Activated CD4-positive, alpha-beta memory T cell treated with anti-CD3 and anti-CD28 coated beads for 36 hours (primary cell): ENCODE measurements at regions not wholly inside any gene's neighbourhood (a gene's known extent, or its start where the extent isn't known, plus 50 kb on each side); places are given as distances from the start of the nearest gene placed in this dataset.
"Not testable (repeated sequence)": the region's sequence is repeated elsewhere in the genome, so short reads cannot be mapped to it uniquely, and the experiment has no call there.

Source experiments
- CTCF ChIA-PET: fragments of 350-600 bp; sonication (Branson Sonifier 250); formaldehyde crosslinking; loops from one replicate; lab custom pipeline; 2021; ENCODE audit warnings: antibody characterized with exemption, inconsistent platforms; lab: Charles Lee
- POLR2A ChIA-PET: fragments of 350-600 bp; sonication (Branson Sonifier 250); formaldehyde crosslinking; loops from one replicate; lab custom pipeline; 2021; ENCODE audit warnings: antibody characterized with exemption; lab: Charles Lee
- DNase-seq: peaks from one replicate; pipeline ENCODE4 v3.0.0-alpha.2; 2020
- H3K27ac Mint-ChIP-seq: one replicate; pipeline ENCODE4 v1.8.0; 2021; ENCODE audit warnings: mixed read lengths
- H3K27me3 Mint-ChIP-seq: one replicate; pipeline ENCODE4 v1.8.0; 2021; ENCODE audit warnings: mixed read lengths
- H3K36me3 Mint-ChIP-seq: one replicate; pipeline ENCODE4 v1.8.0; 2021; ENCODE audit warnings: mixed read lengths
- H3K4me1 Mint-ChIP-seq: one replicate; pipeline ENCODE4 v1.8.0; 2021; ENCODE audit warnings: low read depth, mixed read lengths
- H3K4me3 Mint-ChIP-seq: one replicate; pipeline ENCODE4 v1.8.0; 2021; ENCODE audit warnings: mild to moderate bottlenecking, mixed read lengths
- H3K9me3 Mint-ChIP-seq: one replicate; pipeline ENCODE4 v1.8.0; 2021; ENCODE audit warnings: mixed read lengths
- intact Hi-C: fragments of 100-400 bp; cut with micrococcal nuclease; formaldehyde crosslinking; loops from one replicate; pipeline ENCODE4 v1.15.1; 2023

DNA sequence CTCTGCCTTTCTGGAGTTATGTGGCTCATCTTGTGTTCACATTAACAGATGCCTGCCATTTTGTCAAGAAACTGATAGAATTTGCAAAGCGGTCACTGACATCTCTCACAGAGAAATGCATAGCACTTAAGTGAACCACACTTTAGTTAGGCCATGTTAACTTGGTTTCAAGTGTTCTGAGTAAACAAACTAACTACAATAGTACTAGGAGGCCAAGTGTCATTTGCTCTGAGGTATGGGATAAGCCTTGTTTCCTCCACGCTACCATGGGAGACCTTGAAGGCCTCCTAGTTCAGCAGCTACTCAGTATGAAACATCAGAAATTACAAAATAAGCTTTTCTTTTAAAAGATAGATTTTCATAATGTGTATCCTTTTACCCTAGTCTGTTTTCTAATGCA lies 143.5 kb upstream of the MARCKS start:
- intact Hi-C loops = no loop called here
- ChIA-PET POLR2A (no interaction called here), CTCF (interaction anchor here (1.0 kb wide), 1 partner anchor 145 kb away, joined by 3 read pairs; no protein-coding TSS in a partner anchor)
- H3K4me3 Mint-ChIP-seq = no peak overlapping the region
- no peak for DNase-seq
- H3K36me3 Mint-ChIP-seq = no peaks in the 10 kb centered on the region
- no peak overlapping the region for H3K27ac Mint-ChIP-seq
- H3K27me3 Mint-ChIP-seq = peaks cover 1% of the 10 kb centered on the region
- no peaks in the 10 kb centered on the region for H3K4me1 Mint-ChIP-seq
- H3K9me3 Mint-ChIP-seq = no peaks in the 10 kb centered on the region

DNA sequence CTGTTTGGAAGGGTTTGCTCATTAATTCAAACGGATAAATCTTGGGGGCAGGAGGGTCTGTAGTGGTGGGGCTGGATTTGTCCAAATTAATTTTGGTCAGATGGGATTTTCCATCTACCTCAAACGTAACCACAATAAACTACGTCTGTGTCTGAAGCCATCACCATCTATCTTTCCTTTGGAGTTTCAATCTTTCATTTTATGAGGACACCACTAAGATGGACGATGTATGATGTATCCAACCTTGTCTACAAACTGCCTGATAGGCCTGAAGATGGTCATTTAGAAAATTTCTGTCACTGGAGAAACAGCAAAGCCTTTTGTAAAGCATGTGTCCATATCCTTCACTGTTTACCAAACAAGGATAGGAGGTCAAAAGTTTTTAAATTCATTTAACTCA lies 138.6 kb upstream of the MARCKS start:
- ChIA-PET CTCF (no interaction called here), POLR2A (no interaction called here)
- Mint-ChIP-seq H3K9me3 (no peaks in the 10 kb centered on the region), H3K4me1 (no peaks in the 10 kb centered on the region), H3K27me3 (peaks cover 9% of the 10 kb centered on the region), H3K27ac (no peak overlapping the region), H3K36me3 (no peaks in the 10 kb centered on the region), H3K4me3 (no peak overlapping the region)
- no peak for DNase-seq
- intact Hi-C loops = no loop called here

DNA sequence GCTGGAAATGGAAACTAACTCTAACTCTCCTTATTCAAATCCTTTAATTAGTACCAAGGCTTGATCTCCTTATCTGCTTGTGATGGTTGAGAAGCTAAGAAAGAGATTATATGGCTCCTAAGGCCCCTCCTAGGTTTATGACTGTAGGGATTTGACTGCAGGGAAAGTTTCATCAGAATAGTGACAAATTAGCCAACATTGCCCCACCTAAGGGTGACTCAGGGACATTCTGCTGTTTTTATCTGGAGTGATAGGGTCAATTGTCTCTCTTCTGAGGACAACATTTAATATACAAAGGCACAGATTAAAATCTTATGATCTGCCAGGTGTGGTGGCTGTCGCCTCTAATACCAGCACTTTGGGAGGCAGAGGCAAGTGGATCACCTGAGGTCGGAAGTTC lies 138.1 kb upstream of the MARCKS start:
- no peaks in the 10 kb centered on the region for H3K4me1 Mint-ChIP-seq
- H3K9me3 Mint-ChIP-seq = no peaks in the 10 kb centered on the region
- no peak overlapping the region for H3K27ac Mint-ChIP-seq
- no peak for DNase-seq
- peaks cover 9% of the 10 kb centered on the region for H3K27me3 Mint-ChIP-seq
- ChIA-PET POLR2A (no interaction called here), CTCF (no interaction called here)
- intact Hi-C loops = no loop called here
- no peaks in the 10 kb centered on the region for H3K36me3 Mint-ChIP-seq
- no peak overlapping the region for H3K4me3 Mint-ChIP-seq

DNA sequence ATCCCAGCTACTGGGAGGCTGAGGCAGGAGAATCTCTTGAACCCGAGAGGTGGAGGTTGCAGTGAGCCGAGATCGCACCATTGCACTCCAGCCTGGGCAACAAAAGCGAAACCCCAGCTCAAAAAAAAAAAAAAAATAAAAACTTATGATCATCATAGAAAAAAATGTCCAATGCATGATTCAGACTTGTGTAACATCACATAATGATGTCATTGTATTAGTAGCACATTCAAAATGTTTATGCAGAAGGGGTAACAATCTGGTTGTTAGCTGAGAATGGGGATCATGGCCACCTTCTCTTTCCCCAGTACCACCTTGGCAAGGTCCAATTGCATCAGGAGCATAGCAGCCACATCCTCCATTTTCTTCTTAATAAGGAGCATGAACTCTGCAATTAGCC lies 137.6 kb upstream of the MARCKS start:
- intact Hi-C loops = no loop called here
- H3K4me3 Mint-ChIP-seq = no peak overlapping the region
- POLR2A ChIA-PET = no interaction called here
- no peak for DNase-seq
- peaks cover 9% of the 10 kb centered on the region for H3K27me3 Mint-ChIP-seq
- H3K4me1 Mint-ChIP-seq = no peaks in the 10 kb centered on the region
- CTCF ChIA-PET = no interaction called here
- no peak overlapping the region for H3K27ac Mint-ChIP-seq
- H3K36me3 Mint-ChIP-seq = no peaks in the 10 kb centered on the region
- no peaks in the 10 kb centered on the region for H3K9me3 Mint-ChIP-seq

DNA sequence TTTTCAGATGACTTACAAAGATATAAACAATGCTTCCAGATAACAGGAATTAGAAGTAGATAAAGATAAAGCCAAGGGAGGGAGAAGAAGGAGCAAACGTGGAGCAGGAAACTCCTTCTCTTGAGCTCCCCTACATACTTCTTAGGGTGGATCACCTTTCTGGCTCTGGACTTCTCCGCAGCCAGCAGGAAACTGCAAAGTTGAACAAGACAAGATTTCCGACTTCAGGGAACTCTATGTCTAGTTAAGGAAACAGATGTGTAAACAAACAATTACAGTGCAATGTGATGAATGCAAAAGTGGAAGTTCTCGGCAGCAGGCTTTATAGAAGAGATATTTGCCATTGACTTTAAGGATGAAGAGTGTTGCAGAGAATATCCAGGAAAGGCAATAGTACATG lies 134.0 kb upstream of the MARCKS start:
- no peak for DNase-seq
- ChIA-PET POLR2A (no interaction called here), CTCF (no interaction called here)
- intact Hi-C loops = no loop called here
- H3K4me1 Mint-ChIP-seq = no peaks in the 10 kb centered on the region
- no peaks in the 10 kb centered on the region for H3K9me3 Mint-ChIP-seq
- H3K27me3 Mint-ChIP-seq = peaks cover 14% of the 10 kb centered on the region
- H3K4me3 Mint-ChIP-seq = no peak overlapping the region
- no peaks in the 10 kb centered on the region for H3K36me3 Mint-ChIP-seq
- no peak overlapping the region for H3K27ac Mint-ChIP-seq

DNA sequence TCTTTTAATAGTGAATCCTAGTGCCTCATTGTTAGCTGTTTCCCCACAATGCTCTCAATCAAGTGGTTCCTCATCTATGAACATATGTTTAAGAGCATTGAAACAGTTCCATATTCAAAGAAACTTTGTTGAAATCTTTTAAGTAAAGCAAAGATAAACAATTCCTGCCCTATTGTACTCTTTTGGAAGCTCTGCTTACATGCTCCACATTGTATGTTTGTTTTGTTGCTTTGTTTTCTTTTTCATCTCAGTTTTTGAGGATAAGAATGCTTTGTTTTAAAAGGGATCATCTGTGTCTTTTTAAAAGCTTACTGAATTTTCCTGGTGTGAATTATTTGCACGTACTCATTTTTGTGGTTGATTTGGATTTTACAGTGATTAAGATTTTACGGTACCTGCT lies 132.2 kb upstream of the MARCKS start:
- DNase-seq, intact Hi-C loops, H3K4me3 Mint-ChIP-seq, H3K4me1 Mint-ChIP-seq, H3K27me3 Mint-ChIP-seq, POLR2A ChIA-PET, H3K36me3 Mint-ChIP-seq, H3K27ac Mint-ChIP-seq, CTCF ChIA-PET, H3K9me3 Mint-ChIP-seq: not testable (repeated sequence)

DNA sequence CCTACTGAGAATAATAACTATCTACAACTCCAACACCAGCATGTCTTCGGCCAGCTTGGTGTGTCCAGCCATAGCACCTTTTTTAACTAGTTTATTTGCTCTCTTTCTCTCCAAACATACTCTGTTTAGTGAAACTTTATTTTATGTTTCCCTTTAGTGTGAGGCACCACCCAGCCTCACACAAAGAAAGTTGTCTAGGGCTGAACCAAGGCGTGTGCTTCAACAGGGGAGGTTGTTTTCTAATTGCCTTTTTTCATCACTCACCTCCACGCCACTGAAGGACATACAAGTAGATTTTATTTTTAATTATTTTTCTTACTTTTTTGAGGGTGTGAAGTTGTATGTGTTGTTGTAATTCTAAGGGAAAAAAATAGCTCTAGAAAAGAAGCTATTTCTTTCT lies 125.6 kb upstream of the MARCKS start:
- intact Hi-C loops = no loop called here
- CTCF ChIA-PET = no interaction called here
- POLR2A ChIA-PET = no interaction called here
- no peaks in the 10 kb centered on the region for H3K36me3 Mint-ChIP-seq
- no peak overlapping the region for H3K27ac Mint-ChIP-seq
- no peak overlapping the region for H3K4me3 Mint-ChIP-seq
- H3K4me1 Mint-ChIP-seq = no peaks in the 10 kb centered on the region
- H3K27me3 Mint-ChIP-seq = peaks cover 4% of the 10 kb centered on the region
- no peak for DNase-seq
- H3K9me3 Mint-ChIP-seq = no peaks in the 10 kb centered on the region

DNA sequence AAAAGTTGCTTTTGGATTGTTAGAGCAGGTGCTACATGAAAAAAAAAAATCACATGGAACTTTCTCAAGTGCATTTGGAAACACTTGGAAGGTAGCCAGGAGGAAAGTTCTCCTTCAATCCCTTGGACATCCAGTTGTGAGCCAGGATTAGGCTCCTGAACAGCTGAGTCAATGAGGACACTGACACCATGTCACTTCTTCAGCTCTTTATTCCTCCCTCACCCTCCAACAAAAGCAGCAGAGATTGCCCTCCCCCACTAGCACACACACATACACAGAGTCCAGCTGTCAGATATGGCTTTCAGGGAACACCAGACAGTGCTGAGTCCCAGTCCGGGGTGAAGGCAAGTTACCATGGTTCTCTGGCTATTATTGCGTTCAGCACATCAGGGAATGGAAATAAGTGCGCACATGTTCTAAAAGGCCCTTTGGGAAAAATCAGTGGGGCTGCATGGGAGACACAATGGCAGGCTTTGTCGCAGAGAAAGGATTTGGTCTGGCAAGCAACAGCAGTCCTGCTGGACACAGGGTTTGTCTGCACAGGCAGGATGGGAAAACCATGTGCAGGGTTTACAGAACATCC lies 124.7 kb upstream of the MARCKS start:
- H3K4me1 Mint-ChIP-seq = no peaks in the 10 kb centered on the region
- H3K36me3 Mint-ChIP-seq = no peaks in the 10 kb centered on the region
- no peak for DNase-seq
- H3K9me3 Mint-ChIP-seq = no peaks in the 10 kb centered on the region
- H3K4me3 Mint-ChIP-seq = no peak overlapping the region
- no peak overlapping the region for H3K27ac Mint-ChIP-seq
- ChIA-PET POLR2A (no interaction called here), CTCF (no interaction called here)
- peaks cover 3% of the 10 kb centered on the region for H3K27me3 Mint-ChIP-seq
- intact Hi-C loops = no loop called here

DNA sequence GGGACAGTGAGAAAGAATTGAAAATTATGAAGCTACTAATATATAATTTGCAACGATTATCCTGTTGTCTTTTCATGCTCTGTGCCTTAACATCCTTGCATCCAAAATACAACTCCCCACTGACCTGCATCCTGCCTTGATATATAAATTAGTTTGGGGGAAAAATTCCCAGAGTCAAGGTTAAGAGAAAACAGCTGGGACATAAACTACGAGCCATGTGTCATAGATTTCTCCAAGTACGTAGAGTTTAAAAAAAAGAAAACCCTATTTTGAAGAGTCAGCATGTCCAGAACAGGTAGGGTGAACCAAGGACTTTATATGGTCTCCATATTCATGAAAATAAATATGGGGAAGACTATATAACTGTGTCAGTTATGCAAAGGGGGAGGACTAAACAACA lies 123.8 kb upstream of the MARCKS start:
- H3K9me3 Mint-ChIP-seq = no peaks in the 10 kb centered on the region
- ChIA-PET POLR2A (no interaction called here), CTCF (no interaction called here)
- H3K27ac Mint-ChIP-seq = no peak overlapping the region
- peaks cover 3% of the 10 kb centered on the region for H3K27me3 Mint-ChIP-seq
- intact Hi-C loops = no loop called here
- H3K4me3 Mint-ChIP-seq = no peak overlapping the region
- no peaks in the 10 kb centered on the region for H3K4me1 Mint-ChIP-seq
- H3K36me3 Mint-ChIP-seq = no peaks in the 10 kb centered on the region
- DNase-seq = no peak

DNA sequence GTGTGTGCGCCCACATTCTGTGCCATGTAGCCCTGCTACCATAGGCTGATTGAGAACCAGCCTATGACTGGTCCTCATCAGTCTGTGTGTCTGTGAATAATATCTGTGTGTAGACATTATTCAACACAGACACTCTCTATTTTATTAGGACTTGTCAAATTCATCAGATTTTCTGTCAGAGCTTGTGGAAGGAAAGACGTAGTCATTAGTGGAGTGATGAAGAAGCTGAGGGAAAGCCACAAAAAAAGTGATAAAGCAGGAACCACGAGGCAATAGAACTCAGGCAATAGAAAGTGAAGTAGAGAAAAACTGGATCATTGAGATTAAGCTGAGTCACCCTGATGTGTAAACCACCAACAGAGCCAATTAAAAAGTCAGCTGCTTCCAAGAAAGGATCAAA lies 122.2 kb upstream of the MARCKS start:
- ChIA-PET CTCF (interaction anchor here (0.6 kb wide), 1 partner anchor 157 kb away, joined by 3 read pairs; no protein-coding TSS in a partner anchor), POLR2A (no interaction called here)
- no peak overlapping the region for H3K27ac Mint-ChIP-seq
- no peaks in the 10 kb centered on the region for H3K9me3 Mint-ChIP-seq
- H3K4me1 Mint-ChIP-seq = no peaks in the 10 kb centered on the region
- intact Hi-C loops = no loop called here
- no peak overlapping the region for H3K4me3 Mint-ChIP-seq
- DNase-seq = no peak
- no peaks in the 10 kb centered on the region for H3K36me3 Mint-ChIP-seq
- peaks cover 6% of the 10 kb centered on the region for H3K27me3 Mint-ChIP-seq

DNA sequence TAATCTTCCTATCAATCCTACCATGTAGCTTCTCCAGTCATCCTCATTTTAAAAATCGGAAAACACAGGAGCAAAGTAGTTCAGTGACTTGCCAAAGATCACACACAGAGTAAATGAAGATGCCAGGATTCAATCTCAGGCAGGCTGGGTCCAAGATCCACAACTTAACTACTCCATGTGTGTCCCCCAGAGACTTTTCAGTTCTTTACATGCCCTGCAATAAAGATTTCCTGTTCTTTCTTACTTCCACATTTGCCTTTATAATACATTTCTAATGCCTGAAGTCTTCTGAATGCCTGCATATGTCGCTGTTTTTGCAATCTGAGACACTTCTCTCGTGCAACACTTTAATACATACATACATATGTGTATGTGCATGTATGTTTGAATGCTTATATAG lies 121.7 kb upstream of the MARCKS start:
- H3K4me3 Mint-ChIP-seq = no peak overlapping the region
- no peaks in the 10 kb centered on the region for H3K4me1 Mint-ChIP-seq
- ChIA-PET POLR2A (no interaction called here), CTCF (no interaction called here)
- no peak overlapping the region for H3K27ac Mint-ChIP-seq
- DNase-seq = no peak
- intact Hi-C loops = no loop called here
- no peaks in the 10 kb centered on the region for H3K36me3 Mint-ChIP-seq
- H3K9me3 Mint-ChIP-seq = no peaks in the 10 kb centered on the region
- peaks cover 6% of the 10 kb centered on the region for H3K27me3 Mint-ChIP-seq

DNA sequence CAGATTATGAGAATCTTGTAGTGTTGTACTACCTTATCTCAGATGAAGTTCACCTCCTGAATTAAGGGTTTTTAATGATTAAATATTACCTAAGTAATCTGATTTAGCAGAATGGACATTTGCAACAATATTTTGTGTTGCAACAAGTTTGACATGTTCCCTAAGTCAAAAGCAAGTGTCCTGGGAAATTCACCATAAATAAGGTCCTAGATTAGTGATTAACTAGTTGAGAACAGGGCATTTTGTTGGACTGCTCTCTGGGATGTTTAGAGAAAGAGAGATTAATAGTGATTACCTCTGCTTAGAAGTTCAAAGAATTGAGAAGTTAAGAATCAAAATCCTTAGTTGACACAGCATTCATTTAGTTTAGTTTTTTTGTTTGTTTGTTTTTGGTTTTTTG lies 120.2 kb upstream of the MARCKS start:
- POLR2A ChIA-PET = no interaction called here
- Mint-ChIP-seq H3K4me1 (no peaks in the 10 kb centered on the region), H3K4me3 (no peak overlapping the region), H3K27ac (no peak overlapping the region), H3K27me3 (peaks cover 6% of the 10 kb centered on the region), H3K36me3 (no peaks in the 10 kb centered on the region), H3K9me3 (no peaks in the 10 kb centered on the region)
- CTCF ChIA-PET = no interaction called here
- intact Hi-C loops = no loop called here
- no peak for DNase-seq

DNA sequence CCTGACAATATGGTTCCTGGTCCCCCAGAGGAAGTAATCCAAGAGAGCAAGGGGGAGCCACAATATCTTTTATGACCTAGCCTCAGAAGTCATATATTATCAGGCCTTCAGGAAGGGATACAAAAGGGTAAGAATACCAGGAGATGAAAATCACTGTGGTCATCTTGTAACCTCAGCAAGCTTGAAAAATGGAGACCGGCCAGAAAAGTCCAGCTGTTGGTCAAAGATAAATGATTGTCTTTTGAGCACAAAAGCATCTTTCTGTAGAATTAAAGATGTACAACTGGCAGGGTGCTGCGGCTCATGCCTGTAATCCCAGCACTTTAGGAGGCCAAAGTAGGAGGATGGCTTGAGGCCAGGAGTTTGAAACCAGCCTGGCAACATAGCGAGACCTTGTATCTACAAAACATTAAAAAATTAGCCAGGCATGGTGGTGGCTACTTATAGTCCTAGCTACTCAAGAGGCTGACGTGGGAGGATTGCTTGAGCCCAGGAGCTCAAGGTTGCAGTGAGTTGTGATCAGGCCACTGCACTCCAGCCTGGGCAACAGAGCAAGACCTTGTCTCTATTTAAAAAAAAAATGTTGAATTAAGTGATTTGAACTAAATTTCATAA lies 118.0 kb upstream of the MARCKS start:
- no peak overlapping the region for H3K4me3 Mint-ChIP-seq
- peaks cover 6% of the 10 kb centered on the region for H3K27me3 Mint-ChIP-seq
- H3K4me1 Mint-ChIP-seq = no peaks in the 10 kb centered on the region
- ChIA-PET POLR2A (no interaction called here), CTCF (no interaction called here)
- intact Hi-C loops = no loop called here
- H3K9me3 Mint-ChIP-seq = no peaks in the 10 kb centered on the region
- no peaks in the 10 kb centered on the region for H3K36me3 Mint-ChIP-seq
- H3K27ac Mint-ChIP-seq = no peak overlapping the region
- DNase-seq = no peak
